ENCODE measurements at regions not wholly inside any gene's neighbourhood (a gene's known extent, or its start where the extent isn't known, plus 50 kb on each side); places are given as distances from the start of the nearest gene placed in this dataset.

GRCh38 chr22:48353116-48353947 is 1474.3 kb downstream of the BRD1 start:
- peak; percentile 47 for DNase-seq

GRCh38 chr22:48352086-48352911 is 1475.4 kb downstream of the BRD1 start:
- no peak for DNase-seq

- no peak for DNase-seq
Observed at GRCh38 chr22:48351376-48352085, 1476.1 kb downstream of the BRD1 start.

- no peak for DNase-seq
Observed at GRCh38 chr22:48350456-48350855, 1477.2 kb downstream of the BRD1 start.

- DNase-seq, result no peak
Observed at GRCh38 chr22:48348855-48349254, 1478.8 kb downstream of the BRD1 start.

DNA sequence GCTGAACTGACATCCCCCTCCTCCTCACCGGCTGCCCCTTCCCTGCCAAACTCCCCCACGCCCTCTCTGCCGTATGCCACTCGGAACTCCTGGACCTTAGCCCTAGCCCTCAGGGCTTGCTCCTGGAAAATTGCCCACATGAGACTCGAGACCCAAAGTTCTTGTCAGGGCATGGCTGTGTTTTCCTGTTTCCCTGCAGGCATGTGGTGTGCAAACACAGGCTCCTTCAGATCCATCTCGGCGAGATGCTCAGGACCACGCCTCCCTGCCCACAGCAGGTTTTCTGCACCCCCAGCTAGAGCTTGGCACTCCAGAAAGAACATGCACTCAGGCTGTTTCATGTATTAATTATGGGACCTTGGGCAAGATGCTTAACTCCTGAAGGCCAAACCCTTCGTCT is 1480.4 kb downstream of the BRD1 start:
- no peak for DNase-seq

- DNase-seq, result no peak
Observed at GRCh38 chr22:48346911-48347310, 1480.8 kb downstream of the BRD1 start.

- no peak for DNase-seq
Observed at GRCh38 chr22:48346311-48346710, 1481.4 kb downstream of the BRD1 start.

DNA sequence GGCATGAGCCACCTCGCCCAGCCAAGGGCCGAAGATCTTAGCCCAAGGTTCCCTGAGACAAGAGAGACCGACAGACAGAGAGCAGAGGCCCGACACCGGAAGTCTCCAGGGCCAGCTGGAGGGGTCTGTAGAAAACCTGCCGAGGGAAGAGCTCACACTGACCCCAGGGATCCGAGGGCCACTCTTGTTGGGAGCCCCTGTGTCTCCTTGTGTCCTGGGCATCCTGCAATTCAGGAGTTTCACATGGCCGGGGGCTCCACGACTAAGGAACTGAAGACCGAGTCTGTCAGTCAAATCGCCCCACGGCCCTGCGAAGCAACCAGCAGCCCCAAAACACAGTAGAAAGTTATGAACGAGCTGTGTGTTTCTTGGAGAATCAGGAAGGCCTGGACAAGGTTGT is 1482.0 kb downstream of the BRD1 start:
- DNase-seq, result no peak

- DNase-seq, result no peak
Observed at GRCh38 chr22:48343461-48343860, 1484.2 kb downstream of the BRD1 start.

- no peak for DNase-seq
Observed at GRCh38 chr22:48342732-48343131, 1484.9 kb downstream of the BRD1 start.

DNA sequence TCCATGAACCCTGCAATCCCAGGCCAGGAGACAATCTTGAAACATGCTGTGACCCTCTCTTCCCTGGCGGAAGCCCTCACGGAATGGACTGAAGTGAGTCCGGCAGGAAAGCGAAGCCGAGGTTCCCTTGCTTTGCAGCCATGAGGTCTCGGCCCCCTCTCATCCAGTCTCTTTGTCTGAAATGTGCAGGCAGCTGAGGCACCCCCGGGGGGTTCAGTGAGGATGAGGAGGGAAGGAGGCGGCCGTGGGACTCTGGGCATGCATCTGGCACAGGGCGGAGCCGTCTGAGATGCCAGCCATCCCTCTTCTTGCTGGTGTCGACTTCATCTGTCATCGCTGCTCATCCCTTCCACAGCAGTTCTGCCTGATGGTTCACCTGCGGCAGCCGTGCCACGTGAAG is 1485.7 kb downstream of the BRD1 start:
- DNase-seq, result no peak

- no peak for DNase-seq
Observed at GRCh38 chr22:48340727-48341709, 1486.7 kb downstream of the BRD1 start.

DNA sequence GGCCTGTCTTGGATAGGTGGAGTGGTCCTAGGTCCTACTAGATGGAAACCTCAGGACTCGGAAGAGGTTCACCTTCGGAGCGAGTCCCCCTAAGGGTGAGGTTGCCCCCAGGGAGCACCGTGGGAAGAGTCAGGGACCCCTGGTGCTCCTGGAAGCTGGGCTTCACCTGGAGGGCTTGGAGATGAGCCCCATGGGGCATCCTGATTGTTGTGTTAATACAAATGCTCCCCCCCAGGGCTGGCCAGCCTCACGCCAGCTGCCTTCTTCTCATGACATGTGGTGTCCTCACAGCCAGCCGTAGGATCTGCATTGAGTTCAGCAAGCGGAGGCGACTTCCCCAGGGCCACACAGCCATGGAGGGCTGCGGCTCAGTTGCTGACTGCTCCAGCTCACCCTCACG is 1487.5 kb downstream of the BRD1 start:
- DNase-seq, result no peak

DNA sequence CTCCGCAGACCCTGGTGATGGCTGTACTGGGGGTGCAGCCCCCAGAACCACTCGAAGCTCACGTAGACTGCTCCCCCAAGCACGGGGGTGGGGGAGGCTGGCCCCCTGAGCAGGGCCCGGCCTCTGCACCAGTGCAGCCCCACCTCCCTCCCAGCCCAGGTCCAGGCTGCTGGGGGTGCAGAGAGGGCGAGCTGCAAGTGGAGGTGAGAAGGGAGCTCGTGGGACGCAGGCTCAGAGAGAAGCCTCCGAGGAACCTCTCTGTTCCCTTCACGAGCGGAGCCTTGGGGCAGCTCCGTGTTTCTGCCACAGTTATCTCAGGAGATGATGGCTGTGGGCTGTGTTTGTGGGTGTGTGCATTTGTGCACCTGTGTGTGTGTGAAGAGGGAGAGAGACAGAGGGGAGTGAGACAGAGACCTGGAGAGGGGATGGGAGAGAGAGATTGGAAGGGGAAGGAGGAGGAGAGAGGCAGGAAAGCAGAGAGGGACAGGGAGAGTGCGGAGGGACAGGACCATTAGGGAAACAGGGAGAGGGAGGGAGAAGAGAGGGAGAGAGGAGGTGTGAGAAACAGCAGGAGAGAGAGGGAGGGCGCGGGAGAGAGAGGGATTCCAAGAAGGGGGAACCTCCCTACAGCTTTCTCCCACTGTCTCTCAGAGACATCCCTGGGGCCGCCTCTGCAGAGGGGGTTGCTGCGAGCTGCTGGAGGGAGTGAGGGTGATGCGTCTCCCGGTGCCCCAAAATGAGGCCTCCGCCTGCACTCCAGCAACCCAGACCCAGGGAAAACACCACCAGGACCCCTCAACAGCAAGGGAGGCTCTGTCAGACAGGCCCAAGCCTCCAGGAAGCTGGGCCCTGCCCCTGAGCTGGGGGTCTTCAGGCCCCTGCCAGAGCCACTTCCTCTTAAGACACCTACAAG is 1488.6 kb downstream of the BRD1 start:
- no peak for DNase-seq

GRCh38 chr22:48337957-48338792 is 1489.5 kb downstream of the BRD1 start:
- no peak for DNase-seq

DNA sequence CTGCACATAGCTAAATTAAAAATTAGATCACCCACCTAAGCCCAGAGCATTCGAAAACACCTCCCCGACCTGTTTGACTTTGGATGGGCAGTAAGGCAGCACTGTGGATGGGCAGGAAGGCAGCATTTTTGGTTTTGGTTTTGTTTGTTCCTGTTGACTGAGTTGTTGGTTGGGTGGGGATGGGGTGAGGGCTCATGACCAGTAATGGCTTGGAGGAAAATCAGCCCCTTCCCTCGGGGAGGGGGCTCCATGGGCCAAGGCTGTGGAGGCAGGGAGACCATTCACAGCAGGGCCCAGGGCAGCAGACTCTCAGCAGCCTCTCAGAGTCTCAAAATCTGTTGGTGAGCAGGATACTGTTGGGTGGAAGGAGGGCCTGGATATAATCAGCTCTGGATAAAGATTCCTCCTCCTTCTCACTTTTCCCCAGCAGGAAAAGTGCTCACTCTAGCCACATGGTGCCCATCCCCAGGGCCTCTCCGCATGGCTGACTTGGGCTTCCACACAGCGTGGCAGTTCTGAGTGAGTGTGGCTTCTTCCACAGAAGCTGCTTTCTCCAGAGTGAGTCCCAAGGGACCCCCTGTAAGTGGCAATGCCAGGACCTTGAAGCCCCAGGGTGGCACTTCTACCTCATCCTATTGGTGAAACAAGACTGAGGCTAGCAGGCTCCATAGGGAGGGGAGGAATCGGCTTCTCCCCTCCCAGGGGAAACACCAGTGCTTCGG is 1491.2 kb downstream of the BRD1 start:
- no peak for DNase-seq

GRCh38 chr22:48335442-48336139 is 1492.1 kb downstream of the BRD1 start:
- no peak for DNase-seq

DNA sequence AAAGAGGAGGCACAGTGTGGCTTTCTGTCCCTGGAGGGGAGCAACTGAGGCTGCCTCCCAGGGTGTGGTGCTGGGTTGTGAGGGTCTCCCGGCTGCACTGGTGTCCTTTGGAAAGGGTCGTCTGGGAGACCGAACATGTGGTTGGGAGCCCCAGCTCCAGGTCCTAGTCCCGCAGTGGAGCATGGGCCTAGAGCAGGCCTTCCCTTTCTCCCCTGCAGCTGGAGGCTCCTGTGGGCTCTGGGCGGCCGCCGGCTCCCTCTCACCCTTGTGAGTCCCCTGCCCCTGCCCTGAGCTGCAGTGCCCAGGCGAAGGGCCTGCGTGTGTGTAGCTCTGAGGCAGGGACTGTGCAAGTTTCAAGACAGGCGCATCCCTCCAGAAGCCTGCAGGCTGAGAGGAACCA is 1492.7 kb downstream of the BRD1 start:
- no peak for DNase-seq

Measured in NCI-H2171 (cell line).